H9 (cell line): ENCODE measurements at regions not wholly inside any gene's neighbourhood (a gene's known extent, or its start where the extent isn't known, plus 50 kb on each side); places are given as distances from the start of the nearest gene placed in this dataset.

ENCODE experiments used
- DNase-seq: peaks from one replicate; pipeline ENCODE4 v3.0.0-alpha.2; 2017
- H2AFZ ChIP-seq: one replicate; pipeline ENCODE4 v1.6.1; 2013; ENCODE audit warnings: mild to moderate bottlenecking, low read length, control low read depth, moderate library complexity
- H2AK5ac ChIP-seq: 2 replicates; pipeline ENCODE4 v1.6.1; 2013; ENCODE audit warnings: low read length, control low read depth, mixed read lengths; ENCODE audit not compliant: insufficient read length
- H2BK120ac ChIP-seq: one replicate; pipeline ENCODE4 v1.6.1; 2013; ENCODE audit warnings: low read depth, mild to moderate bottlenecking, low read length, control low read depth, inconsistent platforms; ENCODE audit not compliant: poor library complexity, severe bottlenecking
- H2BK12ac ChIP-seq: 2 replicates; pipeline ENCODE4 v1.6.1; 2013; ENCODE audit warnings: low read length, control low read depth, mixed read lengths, low read depth; ENCODE audit not compliant: insufficient read length
- H2BK15ac ChIP-seq: 2 replicates; pipeline ENCODE4 v1.6.1; 2013; ENCODE audit warnings: low read depth, low read length, control low read depth
- H2BK20ac ChIP-seq: one replicate; pipeline ENCODE4 v1.6.1; 2013; ENCODE audit warnings: low read depth, mild to moderate bottlenecking, low read length, control low read depth, inconsistent platforms; ENCODE audit not compliant: poor library complexity, severe bottlenecking
- H2BK5ac ChIP-seq: 2 replicates; pipeline ENCODE4 v1.6.1; 2013; ENCODE audit warnings: low read length, control low read depth, mixed read lengths; ENCODE audit not compliant: insufficient read length
- H3K14ac ChIP-seq: 2 replicates; pipeline ENCODE4 v1.6.1; 2013; ENCODE audit warnings: low read length, control low read depth; ENCODE audit not compliant: insufficient read depth
- H3K18ac ChIP-seq: 2 replicates; pipeline ENCODE4 v1.6.1; 2013; ENCODE audit warnings: low read depth, mild to moderate bottlenecking, mixed read lengths, low read length, control low read depth; ENCODE audit not compliant: insufficient read length
- H3K23ac ChIP-seq: 2 replicates; pipeline ENCODE4 v1.6.1; 2013; ENCODE audit warnings: low read length, control low read depth, mixed read lengths, low read depth; ENCODE audit not compliant: insufficient read length
- H3K23me2 ChIP-seq: 2 replicates; pipeline ENCODE4 v1.6.1; 2013; ENCODE audit warnings: low read depth, mild to moderate bottlenecking, mixed read lengths, low read length, control low read depth; ENCODE audit not compliant: insufficient read length, poor library complexity, severe bottlenecking
- H3K27ac ChIP-seq: 2 replicates; pipeline ENCODE4 v1.5.1; 2013; ENCODE audit warnings: low read length, control low read depth, mixed read lengths, low read depth; ENCODE audit not compliant: insufficient read length
- H3K27me3 ChIP-seq: 2 replicates; pipeline ENCODE4 v1.6.1; 2013; ENCODE audit warnings: low read length, control low read depth, inconsistent platforms; ENCODE audit not compliant: insufficient read depth
- H3K4ac ChIP-seq: 2 replicates; pipeline ENCODE4 v1.6.1; 2013; ENCODE audit warnings: low read depth, mild to moderate bottlenecking, control low read depth, inconsistent platforms, low read length, moderate library complexity
- H3K4me1 ChIP-seq: 2 replicates; pipeline ENCODE4 v1.6.1; 2013; ENCODE audit warnings: low read length, control low read depth, inconsistent platforms; ENCODE audit not compliant: insufficient read depth
- H3K4me2 ChIP-seq: 2 replicates; pipeline ENCODE4 v1.6.1; 2013; ENCODE audit warnings: low read length, control low read depth, mixed read lengths; ENCODE audit not compliant: insufficient read length, insufficient read depth
- H3K56ac ChIP-seq: 2 replicates; pipeline ENCODE4 v1.6.1; 2013; ENCODE audit warnings: low read depth, mild to moderate bottlenecking, mixed read lengths, low read length, control low read depth; ENCODE audit not compliant: insufficient read length
- H3K79me1 ChIP-seq: 2 replicates; pipeline ENCODE4 v1.6.1; 2013; ENCODE audit warnings: low read depth, mild to moderate bottlenecking, moderate library complexity, low read length, control low read depth, inconsistent platforms; ENCODE audit not compliant: insufficient read depth, poor library complexity, severe bottlenecking
- H3K79me2 ChIP-seq: 2 replicates; pipeline ENCODE4 v1.6.1; 2013; ENCODE audit warnings: low read length, control low read depth, inconsistent platforms; ENCODE audit not compliant: insufficient read depth
- H3K9ac ChIP-seq: 2 replicates; pipeline ENCODE4 v1.6.1; 2013; ENCODE audit warnings: low read length, control low read depth, mixed read lengths; ENCODE audit not compliant: insufficient read length; ENCODE audit errors: extremely low read depth
- H3K9me3 ChIP-seq: one replicate; pipeline ENCODE4 v1.6.1; 2013; ENCODE audit warnings: low read depth, low read length, inconsistent platforms; ENCODE audit not compliant: control insufficient read depth
- H3T11ph ChIP-seq: one replicate; pipeline ENCODE4 v1.6.1; 2013; ENCODE audit warnings: mild to moderate bottlenecking, low read length, control low read depth, inconsistent platforms
- H4K20me1 ChIP-seq: one replicate; pipeline ENCODE4 v1.6.1; 2013; ENCODE audit not compliant: control insufficient read depth, insufficient read length, insufficient read depth
- H4K5ac ChIP-seq: 2 replicates; pipeline ENCODE4 v1.6.1; 2013; ENCODE audit warnings: low read depth, mild to moderate bottlenecking, mixed read lengths, low read length, control low read depth; ENCODE audit not compliant: insufficient read length
- H4K8ac ChIP-seq: replicated peaks from 2 replicates; pipeline ENCODE4 v1.6.1; 2013; ENCODE audit warnings: low read length, control low read depth, mixed read lengths, low read depth; ENCODE audit not compliant: insufficient read length
- H4K91ac ChIP-seq: 2 replicates; pipeline ENCODE4 v1.6.1; 2013; ENCODE audit warnings: low read depth, mild to moderate bottlenecking, moderate library complexity, mixed read lengths, low read length, control low read depth; ENCODE audit not compliant: insufficient read length
- H3K27ac Mint-ChIP-seq, 3 experiments: 2 replicates in 2 of 3; 3 replicates in 1 of 3; pipeline ENCODE4 v1.8.0; 2020 to 2021; ENCODE audit warnings: mixed read lengths in 3 of 3, mild to moderate bottlenecking in 1 of 3, moderate library complexity in 1 of 3
- H3K27me3 Mint-ChIP-seq: 2 replicates; pipeline ENCODE4 v1.8.0; 2021; ENCODE audit warnings: low read depth, mild to moderate bottlenecking, moderate library complexity, mixed read lengths
- H3K36me3 Mint-ChIP-seq, 3 experiments: 2 replicates in 2 of 3; 3 replicates in 1 of 3; pipeline ENCODE4 v1.8.0; 2020 to 2021; ENCODE audit warnings: low read depth in 3 of 3, mixed read lengths in 3 of 3; ENCODE audit not compliant: insufficient read depth in 1 of 3
- H3K4me1 Mint-ChIP-seq, 2 experiments: 2 replicates each; pipeline ENCODE4 v1.8.0; 2020; ENCODE audit warnings: mixed read lengths in 2 of 2
- H3K4me3 Mint-ChIP-seq, 2 experiments: 2 replicates in 1 of 2; 3 replicates in 1 of 2; pipeline ENCODE4 v1.8.0; 2020 to 2021; ENCODE audit warnings: mild to moderate bottlenecking in 2 of 2, mixed read lengths in 2 of 2, moderate library complexity in 1 of 2
- H3K9me3 Mint-ChIP-seq, 2 experiments: 2 replicates in 1 of 2; 3 replicates in 1 of 2; pipeline ENCODE4 v1.8.0; 2020; ENCODE audit warnings: mild to moderate bottlenecking in 2 of 2, mixed read lengths in 2 of 2, moderate library complexity in 1 of 2
- CTCF ChIP-seq: fragments of 200-600 bp; sonication (generic); conservative IDR thresholded peaks from 3 replicates; pipeline ENCODE4 v1.8.0; 2021; ENCODE audit warnings: antibody characterized with exemption, mild to moderate bottlenecking
- WGBS: extraction: QIAGEN DNeasy Blood & Tissue Kit; methylation state at CpG from one replicate; pipeline ENCODE4 v1.1.7; 2013; ENCODE audit warnings: missing lambda C conversion rate, low lambda C conversion rate, mixed read lengths; ENCODE audit not compliant: insufficient read length; ENCODE audit errors: extremely low coverage; 5-methylcytosine and 5-hydroxymethylcytosine counted together

DNA sequence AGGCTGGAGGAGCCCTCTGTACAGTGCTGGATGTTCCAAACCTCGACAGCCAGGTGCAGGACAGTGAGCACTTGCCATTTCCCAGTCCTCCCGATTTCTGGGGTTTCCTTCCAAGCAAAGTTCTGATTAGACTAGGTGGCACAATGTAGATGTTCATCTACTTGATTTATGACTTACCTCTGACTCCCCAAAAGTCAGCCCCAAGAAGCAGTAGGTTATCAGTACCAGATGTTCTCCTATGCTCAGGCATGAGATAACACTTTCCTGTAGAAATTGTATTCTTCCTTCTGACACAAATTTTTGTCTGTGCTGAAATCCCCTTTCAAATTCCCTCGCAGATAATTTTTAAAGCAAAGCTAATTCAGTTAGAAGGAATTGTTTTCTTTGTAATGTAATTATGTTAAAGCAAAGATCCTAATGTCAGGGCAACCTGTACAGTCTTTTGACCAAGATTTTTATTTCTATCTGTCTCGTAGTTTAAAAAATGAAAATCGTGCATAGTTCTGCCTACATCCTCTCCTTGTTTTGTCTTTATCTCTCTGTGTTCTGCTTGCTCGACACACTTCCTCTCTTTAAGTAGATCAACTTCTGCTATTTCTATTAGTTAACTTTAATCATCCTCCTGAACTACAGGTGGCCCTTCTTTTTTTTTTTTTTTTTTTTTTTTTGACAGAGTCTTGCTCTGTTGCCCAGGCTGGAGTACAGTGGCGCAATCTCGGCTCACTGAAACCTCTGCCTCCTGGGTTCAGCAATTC is 102.4 kb upstream of the PJA2 start:
- Histone ChIP-seq H3K4me2 (no peak overlapping the region), H3K14ac (no peak overlapping the region), H2BK12ac (no peak overlapping the region), H4K5ac (no peak overlapping the region), H2BK120ac (no peak overlapping the region), H3K4me1 (no peaks in the 10 kb centered on the region), H4K8ac (no peak overlapping the region), H3K18ac (no peak overlapping the region), H3K23ac (no peak overlapping the region), H3K23me2 (no peaks in the 10 kb centered on the region), H2BK5ac (no peak overlapping the region), H2BK15ac (no peak overlapping the region), H3K56ac (no peak overlapping the region), H3K79me2 (no peaks in the 10 kb centered on the region), H3K9ac (no peak overlapping the region), H3K79me1 (no peaks in the 10 kb centered on the region), H2AK5ac (no peak overlapping the region), H3K27me3 (no peaks in the 10 kb centered on the region), H4K91ac (no peak overlapping the region), H3T11ph (no peak overlapping the region), H4K20me1 (no peaks in the 10 kb centered on the region), H3K4ac (no peak overlapping the region), H3K27ac (no peak overlapping the region), H2BK20ac (no peak overlapping the region), H3K9me3 (no peaks in the 10 kb centered on the region), H2AFZ (no peak overlapping the region)
- TF ChIP-seq CTCF: no peak
- Mint-ChIP-seq H3K9me3 (no peaks in the 10 kb centered on the region), H3K36me3 (no peaks in the 10 kb centered on the region), H3K27ac (peak overlapping the region in 1 of 3 experiments; percentile 34; a peak in 1 of 7 replicates), H3K4me1 (no peaks in the 10 kb centered on the region), H3K4me3 (no peak overlapping the region), H3K27me3 (no peaks in the 10 kb centered on the region)
- WGBS: no CpG with 5 or more reads among the region's 8 CpGs
- no peak for DNase-seq
